Ramos (cell line): ENCODE measurements at regions not wholly inside any gene's neighbourhood (a gene's known extent, or its start where the extent isn't known, plus 50 kb on each side); places are given as distances from the start of the nearest gene placed in this dataset.

ENCODE experiments used
- in situ Hi-C: fragments of 300-500 bp; cut with MboI; formaldehyde crosslinking; loops from one replicate; pipeline ENCODE4 v1.14.3; 2022; ENCODE audit warnings: low sequenced_read_pairs; ENCODE audit not compliant: unreplicated experiment

DNA sequence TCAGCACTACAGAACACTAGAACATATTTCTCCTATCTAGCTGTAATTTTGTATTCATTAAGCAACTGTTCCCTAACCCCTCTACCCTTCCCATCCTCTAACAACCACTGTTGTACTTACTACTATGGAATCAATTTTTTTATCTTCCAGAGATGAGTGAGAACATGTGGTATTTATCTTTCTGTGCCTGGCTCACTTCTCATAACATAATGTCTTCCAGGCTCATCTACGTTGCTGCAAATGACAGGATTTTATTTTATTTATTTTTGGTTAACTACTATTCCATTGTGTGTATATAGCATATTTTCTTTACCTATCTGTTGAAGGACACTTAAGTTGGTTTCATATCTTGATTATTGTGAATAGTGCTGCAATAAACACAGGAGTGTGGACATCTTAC is 200.9 kb upstream of the CHRM2 start:
- in situ Hi-C loops = no loop called here

DNA sequence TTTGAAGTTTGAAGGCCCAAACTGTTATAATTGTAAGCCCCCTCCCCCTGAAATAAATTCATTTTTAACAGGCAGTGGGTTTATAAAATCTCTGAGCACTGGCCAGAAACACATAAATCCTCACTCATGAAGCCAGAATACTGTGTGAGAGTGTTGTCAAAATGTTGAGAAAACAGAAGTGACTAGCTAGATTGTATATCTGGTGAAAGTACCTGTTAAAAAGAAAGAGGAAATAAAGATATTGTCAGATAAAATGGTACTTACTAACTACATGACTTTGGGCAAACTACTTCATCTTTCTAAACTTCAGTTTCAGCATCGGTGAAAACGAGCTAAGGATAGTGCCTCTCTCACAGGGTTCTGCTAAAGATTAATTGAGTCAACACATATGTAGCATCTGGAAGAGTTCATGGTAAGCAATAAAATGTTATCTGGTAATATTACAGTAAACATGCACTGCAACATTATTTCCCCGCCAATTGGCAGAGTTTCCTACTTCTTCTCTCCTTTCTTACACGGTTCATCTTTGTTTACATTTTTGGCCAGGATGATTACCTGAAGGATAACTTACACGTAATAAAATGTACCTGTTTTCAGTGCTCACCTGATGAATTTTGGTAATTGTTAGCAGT is 202.5 kb upstream of the CHRM2 start:
- in situ Hi-C loops = no loop called here

DNA sequence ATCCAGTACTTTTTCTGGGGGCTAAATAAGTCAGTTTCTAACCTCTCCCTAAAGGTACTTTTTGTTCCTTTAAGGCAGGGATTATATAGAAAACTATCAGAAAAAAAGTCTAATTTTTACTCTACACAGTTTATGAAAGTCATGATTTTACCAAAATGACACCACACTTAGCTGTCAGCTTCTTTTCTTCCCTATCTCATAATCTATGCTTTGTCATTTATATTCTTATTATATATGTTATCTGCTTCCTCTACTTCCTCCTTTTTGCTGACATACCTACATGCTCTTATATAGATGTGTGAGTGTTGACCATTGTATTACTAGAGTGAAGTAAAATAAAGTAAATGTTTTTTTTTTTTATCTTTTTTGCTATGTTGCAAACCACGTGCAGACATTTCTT is 203.9 kb upstream of the CHRM2 start:
- in situ Hi-C loops = no loop called here

DNA sequence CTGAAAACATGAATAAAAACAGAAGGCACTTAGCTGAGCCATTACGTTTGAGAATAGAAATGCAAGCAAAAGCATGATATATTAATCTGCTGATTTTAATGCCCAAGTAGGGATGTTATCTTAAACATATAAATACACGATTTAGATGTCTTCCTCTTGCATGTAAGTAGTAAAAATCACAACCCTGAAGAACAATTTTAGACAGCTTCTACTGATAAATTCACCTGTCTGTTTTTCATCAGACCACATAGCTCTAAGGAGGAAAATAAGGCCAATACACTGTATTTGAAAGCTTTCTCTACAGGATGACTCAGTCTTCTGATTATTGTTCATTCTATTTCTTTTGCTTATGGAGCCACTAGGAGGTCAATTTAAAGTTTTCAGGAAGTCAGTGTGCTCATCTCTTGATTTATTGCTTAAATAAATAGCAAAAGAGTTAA is 210.9 kb upstream of the CHRM2 start:
- in situ Hi-C loops = no loop called here

DNA sequence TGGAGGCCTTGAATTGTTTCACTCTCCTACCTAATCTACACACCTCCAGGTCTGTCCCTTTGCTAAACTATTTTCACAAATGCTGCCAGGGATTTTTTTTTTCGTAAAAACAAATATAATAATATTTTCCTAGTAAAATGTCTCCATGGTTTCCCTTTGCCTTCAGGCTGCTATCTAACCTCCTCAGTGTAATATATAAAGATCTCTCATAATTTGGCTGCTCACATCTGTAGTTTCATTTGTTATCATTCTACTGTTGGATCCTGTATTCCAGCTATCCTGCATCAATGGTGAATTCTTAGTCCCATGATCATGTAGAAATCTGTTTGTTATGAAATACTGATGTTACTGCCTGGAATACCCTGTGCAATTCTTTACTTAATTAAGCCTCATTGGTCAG is 211.9 kb upstream of the CHRM2 start:
- in situ Hi-C loops = no loop called here

DNA sequence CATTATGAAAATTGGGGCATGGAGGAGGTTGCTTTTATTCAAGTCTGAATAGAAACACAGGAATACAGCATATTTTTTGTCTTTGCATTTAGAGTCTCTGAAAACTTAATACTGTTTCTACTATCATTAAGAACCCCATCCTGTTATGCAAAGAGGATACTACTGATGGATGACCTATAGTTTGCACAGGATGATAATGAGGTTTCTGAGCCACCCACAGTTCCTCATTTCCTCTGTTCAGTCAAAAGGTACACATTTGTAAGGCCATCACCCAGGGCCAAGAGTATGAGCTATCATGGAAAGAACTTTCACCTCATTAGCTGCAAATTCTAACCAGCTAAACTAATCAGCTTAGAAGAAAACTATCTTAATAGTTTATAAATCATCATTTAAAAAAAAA is 213.0 kb upstream of the CHRM2 start:
- in situ Hi-C loops = no loop called here

DNA sequence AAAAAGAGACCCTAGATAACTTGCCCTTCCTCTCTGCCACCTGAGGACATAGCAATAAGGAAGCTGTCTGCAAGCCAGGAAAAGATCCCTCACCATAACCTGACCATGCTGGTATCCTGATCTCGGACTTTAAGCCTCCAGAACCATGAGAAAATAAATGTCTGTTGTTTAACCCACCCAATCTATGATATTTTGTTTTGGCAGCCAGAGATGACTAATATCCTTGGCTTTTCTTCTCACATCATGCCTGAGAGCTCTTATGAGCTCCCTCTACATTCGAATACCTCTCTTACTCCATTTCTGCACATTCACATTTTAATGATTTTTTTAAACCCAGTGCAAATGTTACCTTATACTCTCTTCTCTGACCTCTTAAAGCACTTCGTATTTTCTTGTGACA is 214.0 kb upstream of the CHRM2 start:
- in situ Hi-C loops = no loop called here

DNA sequence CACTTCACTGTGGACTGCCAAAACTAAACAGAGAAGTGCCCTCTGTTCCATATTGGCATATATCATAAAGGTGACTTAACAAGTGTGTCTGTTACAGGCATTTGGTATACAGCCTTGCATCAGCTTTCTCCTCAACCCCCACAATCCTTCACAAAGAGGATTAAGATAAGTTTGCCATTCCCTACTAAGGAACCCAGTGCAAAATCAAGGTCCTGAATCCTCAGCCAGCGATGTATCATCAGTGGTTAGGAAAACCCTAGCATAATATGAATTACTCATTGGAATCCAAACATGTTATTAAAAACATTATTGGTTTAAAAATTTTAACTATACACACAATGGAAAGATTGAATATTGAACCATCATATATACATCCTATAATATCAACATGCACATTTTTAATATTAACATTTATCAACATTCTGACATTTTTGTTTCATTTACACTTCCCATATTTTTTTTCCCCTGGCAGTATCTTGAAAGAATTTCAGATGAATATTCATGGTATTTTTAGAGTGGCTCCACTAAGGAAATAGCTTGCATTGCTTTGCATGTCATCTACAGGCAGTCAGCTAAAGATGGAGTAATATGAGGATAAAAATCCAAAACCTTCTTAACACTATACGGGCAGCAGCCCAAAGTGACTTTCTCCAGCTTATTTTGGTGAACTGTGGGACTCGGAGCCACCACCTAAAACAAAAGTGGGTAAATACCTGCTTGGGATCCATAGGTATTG is 215.6 kb upstream of the CHRM2 start:
- in situ Hi-C loops = no loop called here

DNA sequence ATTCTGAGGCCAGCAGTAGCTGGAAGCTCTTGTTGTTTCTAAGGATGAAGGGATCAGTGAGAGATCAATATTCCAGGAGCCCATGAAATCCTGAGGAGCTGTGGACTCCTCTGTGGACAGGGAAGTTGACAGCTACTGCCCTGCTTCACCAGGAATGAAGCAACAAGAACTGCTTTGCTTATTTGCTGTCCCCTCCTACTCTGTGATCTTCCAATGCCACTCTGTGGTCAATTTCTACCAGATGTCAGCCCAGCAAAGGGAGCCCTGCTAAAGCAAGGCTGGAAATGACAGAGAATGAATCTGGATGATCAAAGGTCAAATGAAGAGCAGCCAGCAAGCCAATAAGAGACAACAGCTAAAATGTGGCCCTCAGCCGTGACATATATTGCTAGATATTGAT is 227.5 kb upstream of the CHRM2 start:
- in situ Hi-C loops = no loop called here

DNA sequence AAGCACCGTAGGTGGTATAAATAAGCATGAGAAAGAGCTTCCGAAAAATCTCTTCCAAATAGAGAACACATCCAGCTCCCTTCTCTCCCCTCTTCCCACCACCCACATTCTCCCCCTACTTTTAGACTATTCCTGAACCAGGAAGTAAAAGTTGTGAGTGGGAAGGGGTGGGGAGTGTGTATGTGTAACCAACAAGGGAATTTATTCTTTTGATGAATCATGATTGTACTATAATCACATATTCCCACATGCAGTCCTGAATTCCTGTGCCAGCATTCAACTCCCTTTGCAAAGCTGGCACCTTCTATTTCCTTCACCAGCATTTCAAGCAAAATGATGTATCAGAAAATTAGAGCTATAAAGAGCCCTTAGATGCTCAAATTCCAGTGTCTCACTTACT is 230.6 kb upstream of the CHRM2 start:
- in situ Hi-C loops = no loop called here

DNA sequence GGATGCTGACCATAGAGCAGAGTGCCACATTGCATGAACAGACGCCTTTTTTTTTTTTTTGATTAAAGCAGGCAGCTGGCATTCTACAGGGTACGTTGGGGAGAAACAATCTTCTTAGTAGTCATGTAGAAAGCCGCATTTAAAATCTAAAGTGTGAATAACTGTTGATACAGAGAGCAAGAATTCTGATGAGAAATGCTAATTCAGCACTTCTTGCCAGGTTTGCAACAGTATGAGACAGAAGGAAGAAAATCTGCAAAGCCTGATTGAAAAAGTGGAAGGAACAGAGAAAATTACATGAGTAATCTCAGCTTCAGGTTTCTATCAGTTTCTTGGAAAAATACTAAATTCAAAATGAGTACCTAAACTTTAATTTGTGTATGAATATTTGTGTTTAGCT is 232.7 kb upstream of the CHRM2 start:
- in situ Hi-C loops = no loop called here

DNA sequence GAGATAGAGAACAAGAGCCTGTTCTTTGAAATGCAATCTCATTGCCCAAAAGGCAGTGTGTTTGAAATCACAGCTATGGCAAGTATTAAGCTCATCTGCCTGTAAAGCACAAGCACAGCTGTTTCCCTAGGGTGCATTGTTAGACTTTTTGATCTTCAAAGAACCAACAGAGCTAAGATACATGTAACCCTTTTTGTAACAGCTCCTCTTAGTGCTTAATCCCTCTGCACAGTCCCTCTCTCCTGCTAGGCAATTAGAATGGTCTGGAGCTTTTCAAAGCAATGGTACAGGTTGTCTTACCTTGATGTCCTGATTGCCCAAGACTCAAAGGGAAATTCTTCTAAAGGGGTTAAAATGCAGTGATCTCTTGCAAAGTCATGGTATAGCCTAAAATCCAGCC is 249.6 kb upstream of the CHRM2 start:
- in situ Hi-C loops = no loop called here

DNA sequence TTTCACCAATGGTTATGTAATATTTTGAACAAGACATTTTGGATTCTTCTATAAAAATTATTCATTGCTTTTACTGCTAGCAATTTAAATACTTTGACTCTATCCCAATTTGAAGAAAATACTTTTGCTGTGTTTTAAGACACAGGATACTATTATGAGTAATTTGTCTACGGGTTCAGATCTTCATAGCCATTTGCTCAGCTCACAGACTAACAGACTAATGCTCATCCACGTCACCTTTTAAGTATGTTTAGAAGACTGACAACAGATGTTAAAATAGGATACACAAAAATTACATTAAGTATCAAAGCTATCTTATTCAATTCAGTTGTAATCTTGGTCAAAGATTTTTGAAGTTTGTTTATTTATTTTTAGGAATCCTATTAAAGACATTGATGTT is 251.3 kb upstream of the CHRM2 start:
- in situ Hi-C loops = no loop called here

DNA sequence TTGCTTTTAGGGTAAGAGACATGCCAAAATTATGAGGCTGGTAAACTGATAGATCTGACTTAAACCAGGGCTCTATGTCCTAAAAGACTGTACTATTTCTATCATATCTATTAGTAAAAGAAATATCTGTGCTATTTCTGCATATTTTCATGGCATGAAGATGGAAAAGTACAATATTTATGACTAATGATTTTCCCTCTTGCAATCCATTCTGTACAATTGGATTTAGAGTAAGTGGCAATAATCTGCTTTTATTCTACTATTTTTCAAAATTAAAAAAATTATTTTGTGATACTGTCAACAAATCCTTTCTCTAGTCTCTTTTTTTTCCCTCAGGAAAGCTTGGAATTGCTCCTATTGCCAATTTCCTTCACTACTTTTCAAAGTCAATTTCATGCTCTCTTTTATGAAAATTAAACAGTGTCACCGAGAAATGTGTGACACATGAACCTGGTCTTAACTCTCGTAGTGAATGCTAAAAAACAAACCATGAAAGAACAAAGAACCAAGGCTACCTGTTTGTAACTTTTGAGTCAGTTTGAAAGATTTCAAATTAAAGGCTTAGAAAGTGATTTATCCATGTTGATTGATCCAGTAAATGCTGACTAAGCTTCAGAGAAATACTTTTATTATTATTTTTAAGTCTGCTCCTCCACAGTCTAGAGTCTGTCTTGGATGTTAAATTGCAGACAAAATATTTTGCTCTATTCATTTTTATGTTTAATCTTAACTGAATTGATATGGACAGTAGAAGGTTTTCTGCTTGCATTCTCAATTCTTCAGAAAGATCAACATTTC is 262.7 kb upstream of the CHRM2 start:
- in situ Hi-C loops = no loop called here

DNA sequence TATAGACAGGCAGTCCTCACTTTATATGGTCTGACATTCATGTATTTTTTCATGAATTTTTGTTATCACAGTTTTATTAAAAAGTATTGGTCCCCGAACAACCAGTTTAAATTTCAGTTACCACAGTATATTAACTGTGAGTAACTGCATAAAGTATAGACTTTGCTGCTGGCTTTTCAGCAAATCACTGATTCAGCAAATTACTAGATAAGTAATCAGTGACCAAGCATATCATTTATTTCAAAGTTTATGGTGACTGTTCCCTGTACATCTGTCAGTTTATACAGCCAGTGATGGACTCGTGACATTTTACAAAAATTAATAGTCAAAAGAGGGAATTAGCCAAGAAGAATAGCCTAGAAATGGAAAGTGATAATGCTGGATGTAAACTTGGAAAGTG is 266.7 kb upstream of the CHRM2 start:
- in situ Hi-C loops = no loop called here

DNA sequence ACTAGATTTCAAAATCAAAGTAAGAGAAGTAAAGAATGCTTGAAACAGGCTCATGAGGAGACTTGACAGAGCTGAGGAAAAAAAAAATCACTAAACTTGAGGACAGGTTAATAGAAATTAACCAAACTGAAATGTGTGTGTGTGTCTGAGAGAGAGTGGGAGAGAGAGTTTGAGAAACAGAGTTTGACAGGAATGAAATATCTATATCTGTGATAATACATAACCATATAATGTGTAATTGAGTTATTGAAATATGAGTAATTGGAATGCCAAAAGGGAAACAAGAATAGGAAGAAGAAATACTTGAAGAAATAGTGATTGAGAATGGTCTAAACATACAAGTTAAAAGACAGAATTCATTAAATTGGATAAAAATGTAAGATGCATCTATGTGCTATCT is 268.0 kb upstream of the CHRM2 start:
- in situ Hi-C loops = no loop called here

DNA sequence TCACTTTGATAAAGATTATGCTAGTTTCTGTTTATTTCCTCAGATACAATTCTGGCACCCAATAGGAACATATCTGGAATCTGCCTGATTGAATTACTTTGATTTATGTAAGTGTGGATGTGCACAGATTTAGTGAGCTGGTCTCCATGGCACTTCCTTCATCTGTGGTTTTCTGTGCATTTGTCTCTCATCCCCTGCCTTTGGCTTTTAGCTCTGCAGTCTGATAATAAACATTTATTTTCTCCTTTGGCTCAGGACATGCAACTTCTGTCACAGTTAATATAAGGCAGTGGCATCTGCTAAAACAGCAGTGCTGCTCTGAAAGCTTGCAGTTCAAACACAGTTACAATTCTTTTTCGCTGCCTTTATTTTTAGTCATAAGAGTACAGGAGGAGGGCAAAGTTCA is 273.7 kb upstream of the CHRM2 start:
- in situ Hi-C loops = no loop called here

DNA sequence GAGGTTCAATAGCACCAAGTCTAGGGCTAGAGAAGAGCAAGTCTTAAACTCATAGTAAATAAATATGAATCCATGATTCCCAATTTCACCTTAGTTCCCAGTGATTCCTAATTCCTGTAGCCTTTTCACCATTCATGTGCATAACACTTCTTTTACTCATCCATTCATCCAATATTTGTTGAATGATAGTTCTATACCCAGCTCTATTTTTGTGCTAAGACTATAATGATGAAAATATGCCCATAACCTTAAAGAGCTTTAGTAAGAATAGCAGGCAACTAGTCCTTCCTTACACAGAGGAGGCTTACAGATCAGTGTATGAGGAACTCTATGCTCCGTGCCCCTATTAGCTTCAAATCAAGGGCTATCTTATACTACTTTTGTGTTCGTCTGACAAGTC is 280.2 kb upstream of the CHRM2 start:
- in situ Hi-C loops = no loop called here

DNA sequence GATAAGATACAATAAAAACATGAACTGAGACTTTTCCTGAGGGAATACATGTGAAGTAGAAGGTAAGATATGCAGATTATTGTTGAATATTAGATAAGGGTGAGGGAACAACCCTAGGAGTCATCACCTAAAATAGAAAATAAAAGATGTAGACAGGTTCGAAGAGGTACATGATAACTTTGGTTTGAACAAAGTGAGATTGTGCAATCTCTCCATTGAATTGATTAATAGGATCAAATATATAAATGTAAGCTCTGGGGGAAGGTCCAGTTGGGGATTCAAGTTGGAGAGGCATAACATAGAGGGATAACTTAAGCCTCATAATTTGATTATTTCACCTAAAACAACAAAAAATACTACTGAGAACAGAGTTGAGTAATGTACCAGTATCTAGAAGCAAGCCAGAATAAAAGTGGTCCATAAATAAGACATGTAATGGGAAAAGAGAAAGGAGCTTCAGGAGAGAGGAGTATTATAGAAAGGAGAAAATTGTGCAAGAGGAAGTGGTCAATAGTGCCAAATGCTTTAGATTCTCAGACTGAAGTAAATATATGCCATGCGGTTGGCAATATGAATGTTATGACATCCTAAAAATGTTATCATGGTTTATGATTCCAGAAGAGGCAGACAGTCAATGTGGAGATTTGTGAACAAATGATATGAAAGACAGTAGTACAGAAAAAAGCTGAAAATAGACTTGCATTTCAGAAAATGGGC is 282.3 kb upstream of the CHRM2 start:
- in situ Hi-C loops = no loop called here

DNA sequence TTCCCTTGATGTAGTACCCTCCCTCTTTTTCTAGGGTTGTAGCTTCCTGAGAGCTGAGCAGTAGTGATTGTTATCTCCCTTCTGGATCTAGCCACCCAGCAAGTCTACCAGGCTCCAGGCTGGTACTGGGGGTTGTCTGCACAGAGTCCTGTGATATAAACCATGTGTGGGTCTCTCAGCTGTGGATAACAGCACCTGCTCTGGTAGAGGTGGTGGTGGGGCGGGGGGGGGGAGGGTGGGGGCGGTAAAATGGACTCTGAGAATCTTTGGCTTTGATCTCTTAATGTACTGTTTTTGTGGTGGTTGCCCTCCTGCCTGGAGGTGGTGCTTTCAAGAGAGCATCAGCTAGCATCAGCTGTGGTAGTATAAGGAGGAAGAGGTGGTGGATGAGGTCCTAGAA is 302.0 kb upstream of the CHRM2 start:
- in situ Hi-C loops = no loop called here

DNA sequence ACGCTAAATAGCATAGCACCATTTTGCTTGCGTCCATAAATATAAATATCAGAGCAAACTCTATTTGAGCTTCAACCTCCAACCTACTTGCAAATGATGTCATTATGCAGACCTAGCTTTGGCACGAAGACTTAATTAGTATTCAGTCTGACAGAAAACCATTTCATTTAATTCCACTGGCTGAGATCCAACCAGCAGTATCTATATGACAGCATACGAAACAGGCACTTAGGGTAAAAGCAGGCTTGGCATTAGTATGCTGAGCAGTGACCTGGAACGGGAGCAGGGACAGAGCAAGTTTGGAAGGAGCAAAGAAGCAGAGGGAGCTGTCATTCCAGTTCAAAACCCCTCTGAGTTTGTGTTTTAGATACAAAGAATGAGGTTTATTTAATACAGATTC is 312.5 kb upstream of the CHRM2 start:
- in situ Hi-C loops = no loop called here
